ENCODE measurements at regions not wholly inside any gene's neighbourhood (a gene's known extent, or its start where the extent isn't known, plus 50 kb on each side); places are given as distances from the start of the nearest gene placed in this dataset.

- no peak for DNase-seq
- intact Hi-C loops (cut with DNase I, micrococcal nuclease), result no loop called here
- H3K36me3 ChIP-seq (ENCODE audit: low read depth), result no peaks in the 10 kb centered on the region
- TF ChIP-seq CTCF (IDR thresholded peaks at IDR 0.05), result no peak
- peaks cover 21% of the 10 kb centered on the region for H3K9me3 ChIP-seq
- H3K4me1 ChIP-seq (ENCODE audit: low read depth), result no peaks in the 10 kb centered on the region
- no peak overlapping the region for H3K4me3 ChIP-seq
- no peak for ATAC-seq
These were observed 416.0 kb upstream of the CCNH start for GRCh38 chr5:87828545-87829216.

- intact Hi-C loops (cut with DNase I, micrococcal nuclease), result no loop called here
- ATAC-seq (no peak), DNase-seq (no peak)
- Histone ChIP-seq H3K36me3 (ENCODE audit: low read depth) (no peaks in the 10 kb centered on the region), H3K9me3 (peaks cover 13% of the 10 kb centered on the region), H3K4me1 (ENCODE audit: low read depth) (no peaks in the 10 kb centered on the region), H3K4me3 (no peak overlapping the region)
- TF ChIP-seq CTCF (IDR thresholded peaks at IDR 0.05), result no peak
These were observed 414.8 kb upstream of the CCNH start for GRCh38 chr5:87827539-87827938.

GRCh38 chr5:87826507-87826906 is 413.8 kb upstream of the CCNH start:
- ATAC-seq, result no peak
- no peak for TF ChIP-seq CTCF (IDR thresholded peaks at IDR 0.05)
- intact Hi-C loops (cut with DNase I, micrococcal nuclease), result no loop called here
- Histone ChIP-seq H3K36me3 (ENCODE audit: low read depth) (no peaks in the 10 kb centered on the region), H3K4me3 (no peak overlapping the region), H3K9me3 (peaks cover 2% of the 10 kb centered on the region), H3K4me1 (ENCODE audit: low read depth) (no peaks in the 10 kb centered on the region)
- DNase-seq, result no peak

- Histone ChIP-seq H3K4me3 (no peak overlapping the region), H3K4me1 (ENCODE audit: low read depth) (no peaks in the 10 kb centered on the region), H3K9me3 (no peaks in the 10 kb centered on the region), H3K36me3 (ENCODE audit: low read depth) (no peaks in the 10 kb centered on the region)
- DNase-seq (no peak), ATAC-seq (no peak)
- no peak for TF ChIP-seq CTCF (IDR thresholded peaks at IDR 0.05)
- intact Hi-C loops (cut with DNase I, micrococcal nuclease), result no loop called here
These were observed 412.9 kb upstream of the CCNH start for GRCh38 chr5:87825583-87825982.

GRCh38 chr5:87807783-87808182 is 395.1 kb upstream of the CCNH start:
- no peak for TF ChIP-seq CTCF (IDR thresholded peaks at IDR 0.05)
- Histone ChIP-seq H3K36me3 (ENCODE audit: low read depth) (no peaks in the 10 kb centered on the region), H3K4me1 (ENCODE audit: low read depth) (no peaks in the 10 kb centered on the region), H3K9me3 (no peaks in the 10 kb centered on the region), H3K4me3 (no peak overlapping the region)
- DNase-seq (no peak), ATAC-seq (no peak)
- intact Hi-C loops (cut with DNase I, micrococcal nuclease), result no loop called here

GRCh38 chr5:87803352-87803751 is 390.6 kb upstream of the CCNH start:
- Histone ChIP-seq H3K36me3 (ENCODE audit: low read depth) (no peaks in the 10 kb centered on the region), H3K4me3 (no peak overlapping the region), H3K9me3 (no peaks in the 10 kb centered on the region), H3K4me1 (ENCODE audit: low read depth) (no peaks in the 10 kb centered on the region)
- no peak for DNase-seq
- intact Hi-C loops (cut with DNase I, micrococcal nuclease), result no loop called here
- no peak for ATAC-seq
- no peak for TF ChIP-seq CTCF (IDR thresholded peaks at IDR 0.05)

All from mucosa of descending colon (tissue), 3 donors.